ENCODE measurements at regions not wholly inside any gene's neighbourhood (a gene's known extent, or its start where the extent isn't known, plus 50 kb on each side); places are given as distances from the start of the nearest gene placed in this dataset.
"Not testable (repeated sequence)": the region's sequence is repeated elsewhere in the genome, so short reads cannot be mapped to it uniquely, and the experiment has no call there.

DNA sequence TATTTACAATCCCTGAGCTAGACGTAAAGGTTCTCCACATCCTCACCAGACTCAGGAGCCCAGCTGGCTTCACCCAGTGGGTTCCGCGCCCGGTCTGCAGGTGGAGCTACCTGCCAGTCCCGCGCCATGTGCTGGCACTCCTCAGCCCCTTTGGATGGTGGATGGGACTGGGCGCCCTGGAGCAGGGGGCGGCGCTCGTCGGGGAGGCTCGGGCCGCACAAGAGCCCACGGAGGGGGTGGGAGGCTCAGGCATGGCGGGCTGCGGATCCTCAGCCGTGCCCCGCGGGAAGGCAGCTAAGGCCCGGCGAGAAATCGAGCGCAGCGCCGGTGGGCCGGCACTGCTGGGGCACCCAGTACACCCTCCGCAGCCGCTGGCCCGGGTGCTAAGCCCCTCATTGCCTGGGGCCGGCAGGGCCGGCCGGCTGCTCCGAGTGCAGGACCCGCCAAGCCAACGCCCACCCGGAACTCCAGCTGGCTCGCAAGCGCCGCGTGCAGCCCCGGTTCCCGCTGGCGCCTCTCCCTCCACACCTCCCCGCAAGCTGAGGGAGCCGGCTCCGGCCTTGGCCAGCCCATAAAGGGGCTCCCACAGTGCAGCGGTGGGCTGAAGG is 448.3 kb downstream of the COL11A1 start:
- DNase-seq = not testable (repeated sequence)

DNA sequence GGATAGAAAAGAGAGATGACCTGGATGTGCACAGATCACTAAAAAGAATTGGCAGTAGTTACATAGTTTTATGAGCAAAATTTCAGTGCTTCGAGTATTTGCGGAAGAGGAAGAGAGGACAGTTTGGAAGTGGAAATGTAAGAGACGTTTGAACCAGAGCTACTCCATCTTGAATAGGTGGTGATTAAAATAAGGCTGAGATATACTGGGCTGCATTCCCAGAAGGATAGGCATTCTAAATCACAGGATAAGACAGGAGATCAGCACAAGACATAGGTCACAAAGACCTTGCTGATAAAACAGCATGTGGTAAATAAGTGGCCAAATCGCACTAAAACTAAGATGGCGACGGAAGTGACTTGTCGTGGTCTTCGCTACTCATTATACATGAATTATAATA is 453.3 kb downstream of the COL11A1 start:
- DNase-seq = no peak

DNA sequence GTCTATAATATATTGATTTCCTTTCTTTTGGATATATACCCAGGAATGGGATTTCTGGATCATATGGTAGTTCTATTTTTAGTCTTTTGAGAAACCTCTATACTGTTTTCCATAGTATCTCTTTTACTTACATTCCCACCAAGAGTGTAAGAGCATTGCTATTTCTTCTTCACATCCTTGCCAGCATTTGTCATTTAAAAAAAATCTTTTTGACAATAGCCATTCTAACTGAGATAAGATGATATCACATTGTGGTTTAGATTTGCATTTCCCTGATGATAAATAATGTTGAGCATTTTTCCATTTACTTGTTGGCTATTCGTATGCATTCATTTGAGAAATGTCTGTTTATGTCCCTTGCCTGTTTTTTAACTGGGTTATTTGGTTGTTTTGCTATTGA is 467.4 kb downstream of the COL11A1 start:
- no peak for DNase-seq

DNA sequence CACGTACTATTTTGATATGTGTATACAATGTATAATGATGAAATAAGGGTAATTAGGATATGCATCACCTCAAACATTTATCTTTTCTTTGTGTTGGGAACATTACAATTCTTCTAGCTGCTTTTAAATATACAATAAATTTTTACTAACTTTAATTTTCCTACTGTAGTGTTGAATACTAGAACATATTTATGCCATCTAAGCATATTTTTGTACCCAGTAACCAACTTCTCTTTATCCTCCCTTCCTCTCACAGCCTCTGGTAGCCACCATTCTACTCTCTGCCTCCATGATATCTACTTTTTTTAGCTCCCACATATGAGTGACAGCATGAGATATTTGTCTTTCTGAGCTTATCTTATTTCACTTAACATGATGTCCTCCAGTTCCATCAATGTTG is 468.0 kb downstream of the COL11A1 start:
- no peak for DNase-seq

DNA sequence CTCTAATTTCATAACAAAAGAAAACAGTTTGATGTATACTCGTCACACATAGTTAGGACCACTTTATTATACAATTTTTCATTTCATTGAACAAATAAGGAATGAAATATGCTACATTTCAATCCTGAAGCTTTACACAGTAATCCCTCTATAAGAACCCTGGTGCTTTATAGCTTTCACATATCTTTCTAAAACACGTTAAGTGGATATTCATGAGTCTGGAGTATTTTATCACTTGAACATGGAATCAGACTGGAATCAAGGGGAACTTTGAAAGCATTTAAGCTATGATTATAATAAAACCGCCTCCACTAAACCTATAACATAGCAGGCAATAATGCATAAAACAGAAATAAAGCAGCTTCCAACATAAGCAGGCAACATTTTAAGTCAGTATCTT is 476.6 kb downstream of the COL11A1 start:
- no peak for DNase-seq

DNA sequence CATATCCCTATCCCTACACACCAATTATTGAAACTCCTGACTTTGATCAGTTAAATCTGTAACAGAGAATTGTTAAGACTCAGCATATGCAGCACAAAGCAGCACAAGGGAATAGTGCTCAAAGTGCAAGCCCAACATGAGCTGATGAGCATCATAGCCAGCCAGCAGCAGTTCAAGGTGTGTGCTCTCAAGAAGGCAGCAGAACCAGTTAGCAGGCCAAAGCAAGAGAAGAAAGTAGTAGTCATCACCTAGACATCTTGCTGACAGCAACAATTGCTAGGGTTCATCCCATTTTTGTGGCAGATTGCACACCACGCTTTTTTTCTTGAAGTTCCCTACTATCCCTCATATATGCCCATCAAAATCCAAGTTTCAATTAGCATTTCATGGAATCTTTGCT is 478.3 kb downstream of the COL11A1 start:
- no peak for DNase-seq

DNA sequence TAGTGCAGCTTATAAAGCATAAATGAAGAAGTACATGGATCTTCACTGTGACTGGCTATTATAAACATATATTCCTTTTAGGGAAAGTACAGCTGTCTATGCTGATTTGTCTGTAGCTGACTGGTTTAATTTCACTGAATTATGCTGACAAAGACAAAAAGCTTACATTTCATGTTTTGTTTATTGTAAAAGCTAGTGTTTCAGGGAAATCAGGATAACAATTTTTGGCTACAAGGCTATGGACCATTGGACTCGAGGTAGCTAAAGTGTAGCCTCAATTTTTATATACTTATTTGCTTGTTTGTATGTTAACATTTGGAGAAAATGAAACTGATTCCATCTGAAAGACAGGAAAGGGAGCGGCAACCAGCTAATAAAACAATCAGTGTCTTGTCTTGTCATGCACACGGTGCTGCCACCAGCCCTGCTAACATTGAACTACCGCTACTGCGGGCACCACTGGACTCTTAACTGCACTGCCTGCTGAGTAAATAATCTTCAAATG is 480.2 kb downstream of the COL11A1 start:
- no peak for DNase-seq

DNA sequence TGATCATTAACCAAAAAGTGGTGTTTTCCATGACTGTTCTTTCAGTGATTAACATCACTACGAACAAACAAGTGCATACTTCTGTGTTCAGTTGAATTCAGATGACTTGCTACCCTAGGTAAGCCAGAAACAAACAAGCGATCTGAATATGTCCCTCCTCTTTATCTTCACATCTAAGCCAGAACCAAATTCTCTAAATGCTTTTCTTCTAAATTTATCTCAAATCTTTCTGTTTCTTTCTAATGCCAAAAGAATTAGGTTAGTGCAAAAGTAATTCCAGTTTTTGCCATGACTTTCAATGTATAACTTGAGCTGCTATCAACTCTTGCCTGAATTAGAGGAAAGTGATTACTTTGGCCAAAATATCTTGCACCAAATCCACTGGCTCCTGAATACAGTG is 481.2 kb downstream of the COL11A1 start:
- DNase-seq = no peak

DNA sequence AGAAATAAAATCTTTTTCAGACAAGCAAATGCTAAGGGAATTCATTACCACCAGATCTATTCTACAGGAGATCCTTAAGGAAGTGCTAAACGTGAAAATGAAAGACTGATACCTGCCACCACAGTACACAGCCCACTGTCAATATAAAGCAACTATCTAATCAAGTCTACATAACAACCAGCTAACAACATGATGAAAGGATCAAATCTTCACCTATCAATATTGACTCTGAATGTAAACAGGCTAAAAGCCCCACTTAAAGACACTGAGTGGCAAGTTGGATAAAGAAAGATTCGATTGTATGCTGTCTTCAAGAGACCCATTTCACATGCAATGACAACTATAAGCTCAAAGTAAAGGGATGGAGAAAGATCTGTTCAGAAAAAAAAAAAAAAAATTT is 492.4 kb downstream of the COL11A1 start:
- no peak for DNase-seq

DNA sequence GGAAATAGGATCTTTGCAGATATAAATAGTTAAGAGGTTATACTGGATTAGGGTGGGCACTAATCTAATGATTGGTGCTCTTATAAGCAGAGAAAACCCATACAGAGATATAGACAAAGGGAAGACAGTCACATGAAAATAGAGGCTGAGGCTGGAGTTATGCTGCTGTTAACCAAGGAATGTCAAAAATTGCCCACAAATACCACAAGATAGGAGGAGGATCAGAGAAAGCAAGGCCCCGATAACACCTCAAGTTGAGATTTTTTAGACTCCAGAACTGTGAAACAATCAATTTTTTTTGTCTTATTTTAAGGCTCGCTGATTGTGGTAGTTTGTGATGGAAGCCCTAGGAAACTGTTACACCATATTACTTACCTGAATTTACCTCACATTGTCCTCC is 513.2 kb downstream of the COL11A1 start:
- no peak for DNase-seq

DNA sequence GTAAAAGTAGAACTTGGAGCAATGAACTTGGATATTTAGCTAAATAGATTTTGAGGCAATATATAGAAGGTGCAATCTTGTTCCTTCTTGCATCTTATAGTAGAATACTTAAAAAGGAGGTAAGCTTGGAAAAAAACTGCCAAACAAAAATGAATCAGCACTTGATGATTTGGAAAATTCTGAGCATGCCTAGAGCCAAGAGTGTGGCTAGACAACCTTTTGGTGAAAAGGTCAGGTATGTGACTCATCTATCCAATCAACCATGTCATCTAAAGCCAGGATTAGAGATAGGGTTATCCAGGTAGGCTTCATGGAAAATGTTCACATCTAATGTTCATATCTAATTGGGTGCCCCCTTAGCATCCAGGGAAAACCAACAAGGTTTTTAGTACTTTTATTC is 515.0 kb downstream of the COL11A1 start:
- DNase-seq = no peak

DNA sequence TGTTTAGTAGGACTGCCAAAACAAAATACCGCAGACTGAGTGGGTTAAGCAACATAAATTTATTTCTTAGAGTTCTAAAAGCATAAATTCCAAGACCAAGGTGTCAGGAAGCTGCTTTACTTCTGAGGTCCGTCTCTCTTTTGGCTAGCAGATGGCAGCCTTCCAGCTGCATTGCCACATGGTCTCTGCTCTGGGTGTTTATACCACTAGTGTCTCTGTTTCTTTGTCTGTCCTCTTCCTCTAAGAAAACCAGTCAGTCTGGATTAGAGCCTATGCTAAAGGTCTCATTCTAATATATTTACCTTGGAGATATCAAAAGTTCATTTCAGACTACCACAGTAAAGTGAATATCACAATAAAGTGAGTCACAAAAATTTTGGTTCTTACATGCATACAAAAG is 519.8 kb downstream of the COL11A1 start:
- DNase-seq = no peak

DNA sequence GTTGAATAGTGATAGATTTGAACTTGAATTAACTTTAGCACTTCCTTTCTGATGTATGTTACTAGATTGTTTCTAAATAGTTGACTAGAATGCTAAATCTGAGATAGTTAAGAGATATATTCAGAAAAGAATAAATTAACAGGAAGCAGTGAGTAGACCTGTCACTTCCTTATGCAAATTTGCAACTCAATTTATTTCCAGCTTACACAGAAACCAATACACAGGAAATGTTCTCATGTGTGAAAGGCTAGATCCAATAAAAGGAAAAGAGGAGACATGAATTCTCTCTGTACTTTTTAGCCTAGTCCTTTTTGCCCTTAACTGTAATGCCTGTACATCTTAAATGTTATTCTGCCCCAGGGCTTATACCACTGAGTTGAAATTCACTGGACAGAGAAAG is 522.3 kb downstream of the COL11A1 start:
- no peak for DNase-seq

DNA sequence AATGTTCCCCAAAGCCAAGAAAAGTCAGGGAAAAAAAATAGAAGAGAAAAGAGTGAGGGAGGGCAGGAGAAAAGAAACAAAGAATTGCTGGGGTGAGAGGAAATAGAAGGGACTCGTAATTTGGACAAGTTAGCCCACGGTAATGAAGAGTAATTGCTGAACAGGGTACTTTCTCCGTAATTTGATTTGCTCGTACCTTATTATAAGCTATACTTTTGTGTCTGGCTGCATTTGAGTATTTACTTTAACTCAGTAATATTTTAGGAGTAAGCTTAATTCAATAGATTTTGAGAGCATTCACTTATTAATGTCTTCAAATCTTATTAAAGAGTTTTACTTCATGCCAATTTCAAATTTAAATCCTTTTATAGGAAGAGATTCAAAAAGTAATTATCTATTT is 527.5 kb downstream of the COL11A1 start:
- no peak for DNase-seq

DNA sequence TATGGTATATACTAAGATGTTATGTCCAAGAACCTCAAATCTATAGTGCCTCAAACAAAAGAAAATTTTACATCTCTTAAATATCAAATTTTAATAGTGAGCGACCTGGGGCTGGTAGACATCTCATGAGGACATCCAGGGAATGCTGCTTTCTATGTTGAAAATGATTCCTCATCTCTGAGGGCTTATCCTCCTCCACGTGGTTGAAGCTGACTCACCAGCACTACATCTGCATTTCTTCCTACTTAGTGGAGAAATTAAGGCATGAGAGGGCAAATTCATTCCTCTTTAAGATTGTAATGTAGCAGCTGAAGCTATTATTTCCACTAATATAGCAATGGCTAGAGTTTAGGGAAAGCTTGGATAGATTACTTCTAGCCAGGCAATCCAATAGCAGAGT is 529.5 kb downstream of the COL11A1 start:
- no peak for DNase-seq

DNA sequence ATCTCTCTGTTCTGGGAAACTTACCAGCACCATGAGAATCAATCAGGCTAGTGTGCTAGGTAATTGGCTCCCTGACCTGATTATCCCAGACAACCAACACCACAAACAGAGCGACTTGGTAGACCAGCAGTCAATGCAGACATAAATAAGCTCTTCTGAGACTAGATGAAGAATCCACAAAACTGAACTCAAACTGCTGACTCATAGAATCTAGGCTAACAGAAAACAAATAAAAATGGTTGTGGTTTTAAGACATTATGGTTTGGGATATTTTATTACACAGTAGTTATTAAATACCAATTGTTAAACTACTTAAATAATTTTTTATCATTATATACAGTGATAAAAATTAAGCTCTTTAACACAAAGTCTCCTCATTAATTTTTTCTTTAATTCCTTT is 535.7 kb downstream of the COL11A1 start:
- no peak for DNase-seq

DNA sequence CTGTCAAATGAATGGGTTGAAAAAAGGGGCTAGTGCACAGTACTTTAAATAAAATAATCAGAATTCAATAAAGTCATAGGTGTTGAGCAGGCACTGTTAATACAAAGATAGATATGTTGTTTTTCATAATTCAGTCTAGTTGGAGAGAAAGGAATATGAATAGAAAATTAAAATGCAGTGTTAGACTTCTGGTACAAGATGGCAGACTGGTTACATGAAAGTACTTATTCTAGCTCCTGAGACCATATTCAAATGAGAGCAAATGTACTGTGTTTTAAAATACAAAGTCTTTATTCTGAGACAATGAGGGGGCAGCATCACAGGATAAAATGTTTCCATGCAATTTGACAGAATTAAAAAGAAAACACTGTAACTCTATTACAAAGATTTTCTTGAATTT is 542.1 kb downstream of the COL11A1 start:
- DNase-seq = no peak

DNA sequence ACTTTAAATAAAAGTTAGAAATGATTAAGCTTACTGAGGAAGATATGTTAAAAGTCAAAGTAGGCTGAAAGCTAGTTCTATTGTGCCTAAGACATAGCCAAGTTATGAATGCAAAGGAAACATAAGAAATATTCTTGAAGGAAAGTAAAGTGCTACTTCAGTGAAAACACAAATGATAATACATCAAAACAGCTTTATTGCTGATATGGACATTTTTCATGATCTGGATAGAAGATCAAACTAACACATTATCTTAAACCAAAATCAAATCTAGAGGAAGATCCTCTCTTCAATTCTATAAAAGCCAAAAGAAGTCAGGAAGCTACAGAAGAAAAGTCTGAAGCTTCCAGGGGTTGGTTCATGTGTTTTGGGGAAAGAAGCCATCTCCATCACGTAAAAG is 545.9 kb downstream of the COL11A1 start:
- DNase-seq = no peak

DNA sequence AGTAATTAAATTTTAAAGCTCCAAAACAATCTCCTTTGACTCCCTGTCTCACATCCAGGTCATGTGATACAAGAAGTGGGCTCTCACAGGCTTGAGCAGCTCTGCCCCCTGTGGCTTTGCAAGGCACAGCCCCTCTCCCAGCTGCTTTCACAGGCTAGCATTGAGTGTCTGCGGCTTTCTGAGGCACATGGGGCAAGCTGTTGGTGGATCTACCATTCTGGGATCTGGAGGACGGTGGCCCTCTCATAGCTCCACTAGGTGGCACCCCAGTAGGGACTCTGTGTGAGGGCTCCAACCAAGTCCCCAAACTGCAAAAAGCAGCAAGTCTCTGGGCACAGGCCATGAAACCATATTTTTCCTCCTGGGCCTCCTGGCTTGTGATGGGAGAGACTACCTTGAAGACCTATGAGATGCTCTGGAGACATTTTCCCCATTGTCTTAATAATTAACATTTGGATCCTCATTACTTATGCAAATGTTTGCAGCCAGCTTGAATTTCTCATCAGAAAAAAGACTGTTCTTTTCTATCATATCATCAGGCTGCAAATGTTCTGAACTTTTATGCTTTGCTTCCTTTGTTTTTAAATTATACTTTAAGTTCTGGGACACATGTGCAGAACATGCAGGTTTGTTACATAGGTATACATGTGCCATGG is 554.1 kb upstream of the OLFM3 start:
- DNase-seq = peak; percentile 15 to 18

DNA sequence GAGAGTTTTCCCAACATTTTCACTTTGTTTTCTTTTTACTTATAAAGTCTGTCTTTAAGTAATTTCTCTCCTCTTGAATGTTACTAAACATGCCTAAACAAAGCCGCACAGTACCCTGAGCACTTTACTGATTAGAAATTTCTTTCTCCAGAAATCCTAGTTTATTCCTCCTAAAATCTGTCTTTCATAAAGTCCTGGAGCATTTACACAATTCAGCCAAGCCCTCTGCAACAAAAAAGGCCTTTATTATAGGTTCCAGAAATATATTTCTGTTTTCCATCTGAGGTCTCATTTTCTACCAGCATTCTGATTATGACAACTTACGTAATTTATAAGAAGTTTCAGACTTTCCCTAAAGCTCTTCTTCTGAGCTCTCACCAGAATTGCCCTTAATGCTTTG is 549.5 kb upstream of the OLFM3 start:
- no peak for DNase-seq

DNA sequence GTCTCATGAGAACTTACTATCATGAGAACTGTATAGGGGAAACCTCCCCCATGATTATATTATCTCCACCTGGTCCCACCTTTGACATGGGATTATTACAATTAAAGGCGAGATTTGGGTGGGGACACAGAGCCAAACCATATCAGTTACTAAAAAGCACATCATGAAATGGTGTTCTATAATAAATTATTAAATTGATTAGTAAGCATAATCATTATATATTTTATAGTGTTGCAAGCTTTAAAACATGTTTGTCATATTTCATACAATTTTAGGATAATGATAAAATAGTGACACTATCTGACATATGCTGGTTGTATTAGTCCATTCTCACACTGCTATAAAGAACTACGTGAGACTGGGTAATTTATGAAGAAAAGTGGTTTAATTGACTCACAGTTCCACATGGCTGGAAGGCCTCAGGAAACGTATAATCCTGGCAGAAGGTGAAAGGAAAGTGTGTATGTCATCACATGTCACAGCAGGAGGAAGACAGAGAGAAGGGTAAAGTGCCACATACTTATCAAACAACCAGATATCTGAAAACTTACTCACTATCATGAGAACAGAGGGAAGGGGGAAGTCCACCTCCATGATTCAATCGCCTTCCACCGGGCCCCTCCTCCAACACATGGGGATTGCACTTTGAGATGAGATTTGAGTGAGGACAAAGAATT is 539.2 kb upstream of the OLFM3 start:
- DNase-seq = no peak

DNA sequence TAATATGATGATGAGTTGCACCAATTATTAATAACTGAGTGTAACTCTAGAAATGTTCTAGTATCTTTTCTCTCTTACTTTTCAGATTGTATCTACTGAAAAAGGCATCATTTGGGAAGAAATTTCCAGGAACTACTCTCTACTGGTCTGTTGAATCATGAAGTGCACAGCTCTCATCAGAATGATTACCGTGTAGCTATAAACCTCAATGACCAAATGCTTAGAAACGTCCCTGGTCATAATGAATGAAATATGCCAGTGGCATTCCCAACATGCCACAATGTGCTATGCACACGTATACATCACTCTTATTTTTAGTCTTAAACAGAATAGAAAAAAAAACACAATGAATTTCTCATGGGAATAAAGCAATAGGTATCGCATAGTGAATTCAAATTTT is 534.3 kb upstream of the OLFM3 start:
- no peak for DNase-seq

DNA sequence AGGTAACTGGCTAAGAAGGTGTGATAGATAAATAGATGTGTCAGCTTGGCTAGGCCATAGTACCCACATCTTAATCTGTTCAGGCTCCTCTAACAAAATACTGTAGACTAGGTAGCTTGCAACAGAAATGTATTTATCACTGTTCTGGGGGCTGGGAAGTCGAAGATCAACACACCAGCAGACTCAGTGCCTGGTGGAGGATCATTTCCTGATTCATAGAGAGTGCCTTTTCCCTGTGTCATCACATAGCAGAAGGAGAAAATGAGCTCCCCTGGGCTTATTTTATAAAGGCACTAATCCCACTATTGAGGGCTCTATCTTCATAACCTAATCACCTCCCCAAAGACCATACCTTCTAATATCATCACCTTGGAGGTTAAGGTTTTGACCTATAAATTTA is 532.7 kb upstream of the OLFM3 start:
- no peak for DNase-seq

DNA sequence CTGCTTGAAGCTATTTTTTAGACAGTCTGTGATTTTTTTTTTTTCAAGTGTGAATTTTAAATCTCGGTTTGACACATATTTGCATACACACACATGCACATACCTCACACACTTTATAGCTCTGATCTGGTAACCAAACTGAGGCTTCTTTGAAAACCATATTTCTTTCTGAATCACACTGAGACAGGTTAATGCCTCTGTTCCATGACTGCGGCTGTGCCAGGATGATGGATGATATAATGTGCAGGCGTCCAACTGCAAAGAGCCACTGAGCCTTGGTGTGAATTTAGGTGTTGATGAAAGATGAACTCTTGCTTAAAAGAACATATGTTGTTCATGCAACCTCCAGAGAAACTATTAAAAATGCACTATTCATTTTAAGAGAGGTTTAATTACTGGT is 504.0 kb upstream of the OLFM3 start:
- DNase-seq = no peak

DNA sequence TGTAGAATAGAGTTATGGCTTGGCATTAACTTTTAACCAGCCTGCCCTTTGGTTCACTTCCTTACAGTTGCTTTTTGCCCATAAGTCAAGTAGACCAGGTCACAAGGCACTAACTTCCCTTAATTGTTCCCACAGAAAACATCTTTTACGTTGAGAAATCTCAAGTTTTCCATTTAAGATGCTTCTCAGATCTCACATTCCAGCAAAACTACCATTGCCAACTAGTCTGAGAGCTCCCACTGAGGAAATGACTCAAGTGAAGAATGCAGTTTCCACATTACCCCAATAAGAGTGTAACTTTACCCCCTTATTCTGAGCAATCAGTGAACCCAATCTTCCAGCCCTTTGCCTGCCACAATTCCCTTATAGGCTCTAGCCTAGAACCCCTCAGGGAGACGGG is 502.2 kb upstream of the OLFM3 start:
- no peak for DNase-seq

Measured in activated T-cell treated with anti-CD3 and anti-CD28 coated beads, Interleukin-2, amount 50 U/mL, for 48 hours (primary cell).